Activated CD4-positive, CD25-positive, alpha-beta regulatory T cell (primary cell): ENCODE measurements at regions not wholly inside any gene's neighbourhood (a gene's known extent, or its start where the extent isn't known, plus 50 kb on each side); places are given as distances from the start of the nearest gene placed in this dataset.
"Not testable (repeated sequence)": the region's sequence is repeated elsewhere in the genome, so short reads cannot be mapped to it uniquely, and the experiment has no call there.

Source experiments
- DNase-seq, 4 experiments: peaks; one replicate each; lab custom pipeline; 2025; lab: John Stamatoyannopoulos, UW

DNA sequence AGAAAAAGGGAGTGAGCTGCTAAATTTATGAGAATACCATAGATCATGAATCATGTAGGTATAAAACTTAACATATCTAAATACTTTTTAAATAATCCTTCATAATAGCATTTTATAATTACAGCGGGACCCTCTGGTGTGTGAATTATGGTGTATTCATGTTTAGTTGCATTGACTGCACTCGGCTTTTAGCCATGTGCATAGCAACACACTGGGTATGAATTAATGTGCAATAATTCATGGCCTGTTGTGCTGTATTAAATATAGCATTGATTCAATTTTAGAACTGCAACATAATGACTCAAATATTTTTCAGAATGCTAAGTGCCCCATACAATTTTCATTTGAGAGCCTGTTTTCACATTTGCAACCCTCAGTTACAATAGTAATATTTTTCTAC lies 249.6 kb upstream of the G2E3 start:
- DNase-seq, result no peak

- no peak for DNase-seq
Observed at GRCh38 chr14:30312214-30312613, 246.7 kb upstream of the G2E3 start.

- no peak for DNase-seq
Observed at GRCh38 chr14:30317729-30318128, 241.2 kb upstream of the G2E3 start.

DNA sequence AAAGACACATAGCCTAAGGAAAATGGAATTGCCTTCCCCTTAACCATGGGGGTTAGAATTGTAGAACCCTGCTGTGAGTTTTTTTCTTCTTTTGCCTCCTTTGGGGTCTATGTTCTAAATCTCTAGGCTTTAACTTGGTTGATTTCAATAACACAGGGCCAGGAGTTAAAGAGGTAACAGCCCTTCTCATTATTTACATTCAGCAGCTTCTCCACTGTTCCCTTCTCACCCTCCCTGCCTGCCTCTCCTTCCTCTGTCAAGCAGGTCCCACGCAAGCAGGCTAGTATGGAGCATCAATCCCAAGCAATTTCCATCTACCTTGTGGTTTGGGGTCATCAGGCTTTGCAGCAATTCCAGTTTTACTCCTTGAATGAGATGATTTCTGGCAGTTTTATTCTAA lies 236.1 kb upstream of the G2E3 start:
- DNase-seq, result no peak

GRCh38 chr14:30330033-30330432 lies 228.9 kb upstream of the G2E3 start:
- DNase-seq, result no peak

GRCh38 chr14:30330445-30330844 lies 228.5 kb upstream of the G2E3 start:
- DNase-seq, result no peak

- no peak for DNase-seq
Observed at GRCh38 chr14:30331030-30331429, 227.9 kb upstream of the G2E3 start.

DNA sequence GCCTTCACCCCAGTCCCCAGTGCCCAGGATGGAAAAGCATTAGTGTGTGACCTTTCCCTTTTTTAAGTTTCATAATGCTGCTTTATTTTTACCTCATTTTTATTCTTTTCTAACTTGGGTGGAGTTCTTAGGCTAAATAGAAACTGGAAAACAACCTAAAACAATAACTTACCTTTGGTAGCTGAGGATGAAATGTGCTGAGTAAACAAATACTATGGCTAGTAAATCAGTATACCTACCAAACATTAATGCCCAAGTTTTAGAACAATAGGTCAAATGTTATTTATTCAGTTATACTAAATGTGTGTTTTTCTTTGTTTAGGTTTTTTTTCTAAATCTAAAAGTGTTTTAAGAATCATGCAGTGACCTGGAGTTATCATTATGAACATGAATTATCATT lies 226.6 kb upstream of the G2E3 start:
- no peak for DNase-seq

DNA sequence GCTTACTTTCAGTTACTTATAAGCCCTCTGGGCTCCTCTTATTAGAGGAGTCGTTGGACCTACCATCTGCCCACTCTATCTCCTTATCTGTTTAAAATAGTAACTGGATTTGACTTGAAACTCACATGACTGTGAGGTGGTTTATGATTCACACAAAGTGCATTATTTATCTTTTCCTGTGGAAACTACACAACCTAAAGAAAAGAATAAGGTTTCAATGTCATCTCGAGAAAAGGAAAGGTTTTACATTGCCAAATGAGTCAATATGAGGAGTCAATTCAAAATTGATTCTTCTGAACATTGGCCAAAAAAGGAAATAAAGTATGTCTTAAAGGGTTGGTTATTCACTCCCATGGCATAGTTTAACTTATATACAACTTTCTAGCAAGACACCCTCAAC lies 225.0 kb upstream of the G2E3 start:
- no peak for DNase-seq

DNA sequence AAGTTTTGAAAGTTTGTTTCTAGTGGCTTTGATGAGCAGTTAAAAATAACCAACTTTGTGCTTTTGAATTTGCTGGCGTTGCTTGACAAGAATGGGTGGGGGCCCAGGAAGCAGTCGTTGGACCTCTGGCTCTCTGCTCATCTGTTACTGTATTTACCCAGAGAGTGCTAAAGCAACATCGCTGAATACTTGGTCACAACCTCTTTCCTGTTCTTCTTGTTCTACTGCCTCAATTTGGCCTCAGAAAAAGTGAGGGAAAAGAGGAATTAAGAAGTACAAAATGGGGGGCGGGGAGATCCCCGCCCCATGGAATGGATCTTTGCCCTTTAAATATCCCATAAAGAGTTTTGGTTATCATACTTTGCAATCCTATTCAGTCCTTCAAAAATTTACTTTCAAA lies 221.5 kb upstream of the G2E3 start:
- DNase-seq, result no peak

GRCh38 chr14:30339311-30339901 lies 219.6 kb upstream of the G2E3 start:
- DNase-seq, result no peak

GRCh38 chr14:30340495-30340894 lies 218.5 kb upstream of the G2E3 start:
- no peak for DNase-seq

DNA sequence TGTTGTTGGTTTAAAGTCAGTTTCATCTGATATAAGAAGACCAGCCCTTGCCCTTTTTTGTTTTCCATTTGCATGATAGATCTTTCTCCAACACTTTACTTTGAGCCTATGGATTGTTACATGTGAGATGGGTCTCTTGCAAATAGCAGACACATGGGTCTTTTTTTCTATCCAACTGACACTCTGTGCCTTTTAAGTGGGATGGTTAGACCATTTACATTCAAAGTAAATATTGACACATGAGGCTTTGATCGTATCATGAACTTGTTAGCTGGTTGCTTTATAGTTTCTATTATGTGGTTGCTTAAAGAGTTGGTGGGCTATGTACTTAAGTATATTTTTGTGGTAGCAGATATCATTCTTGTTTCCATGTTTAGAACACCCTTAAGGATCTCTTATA lies 213.4 kb upstream of the G2E3 start:
- no peak for DNase-seq

- no peak for DNase-seq
Observed at GRCh38 chr14:30348445-30348844, 210.5 kb upstream of the G2E3 start.

DNA sequence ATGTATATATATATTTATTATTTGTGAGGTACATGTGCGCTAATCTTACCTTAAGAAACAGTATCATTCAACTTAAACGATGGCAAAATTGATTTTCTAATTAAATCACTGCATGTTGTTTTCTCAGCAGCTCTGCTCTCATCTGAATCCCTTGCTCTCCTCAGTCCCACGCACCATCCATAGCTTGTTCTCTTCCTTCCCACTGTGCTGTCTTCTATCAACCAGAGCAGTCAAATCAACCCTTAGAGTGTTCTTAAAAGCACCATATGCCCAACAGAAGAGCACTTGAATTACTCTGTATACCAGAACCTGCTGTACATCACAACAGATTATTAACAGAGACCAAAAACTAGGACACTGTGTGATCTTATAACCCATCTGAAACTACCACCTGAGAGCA lies 209.4 kb upstream of the G2E3 start:
- DNase-seq, result no peak

DNA sequence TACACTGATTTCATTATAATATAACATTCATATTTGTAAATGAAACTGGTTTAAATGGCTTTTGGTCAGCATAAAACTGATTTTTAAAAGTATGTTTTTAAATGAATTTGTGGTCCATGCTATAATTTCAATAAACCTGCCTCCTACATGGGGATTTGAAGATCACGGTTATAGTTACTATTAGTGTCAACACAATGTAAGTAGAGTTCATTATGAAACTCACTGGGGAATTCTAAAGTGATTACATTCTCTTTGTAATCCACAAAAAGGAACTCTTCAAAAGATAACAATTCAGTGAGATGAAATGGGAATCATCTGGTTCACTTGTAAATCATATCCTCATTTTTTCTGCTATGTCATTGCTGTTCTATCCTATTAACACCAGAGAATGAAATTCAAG lies 204.5 kb upstream of the G2E3 start:
- DNase-seq, result no peak

- no peak for DNase-seq
Observed at GRCh38 chr14:30355431-30355913, 203.5 kb upstream of the G2E3 start.

DNA sequence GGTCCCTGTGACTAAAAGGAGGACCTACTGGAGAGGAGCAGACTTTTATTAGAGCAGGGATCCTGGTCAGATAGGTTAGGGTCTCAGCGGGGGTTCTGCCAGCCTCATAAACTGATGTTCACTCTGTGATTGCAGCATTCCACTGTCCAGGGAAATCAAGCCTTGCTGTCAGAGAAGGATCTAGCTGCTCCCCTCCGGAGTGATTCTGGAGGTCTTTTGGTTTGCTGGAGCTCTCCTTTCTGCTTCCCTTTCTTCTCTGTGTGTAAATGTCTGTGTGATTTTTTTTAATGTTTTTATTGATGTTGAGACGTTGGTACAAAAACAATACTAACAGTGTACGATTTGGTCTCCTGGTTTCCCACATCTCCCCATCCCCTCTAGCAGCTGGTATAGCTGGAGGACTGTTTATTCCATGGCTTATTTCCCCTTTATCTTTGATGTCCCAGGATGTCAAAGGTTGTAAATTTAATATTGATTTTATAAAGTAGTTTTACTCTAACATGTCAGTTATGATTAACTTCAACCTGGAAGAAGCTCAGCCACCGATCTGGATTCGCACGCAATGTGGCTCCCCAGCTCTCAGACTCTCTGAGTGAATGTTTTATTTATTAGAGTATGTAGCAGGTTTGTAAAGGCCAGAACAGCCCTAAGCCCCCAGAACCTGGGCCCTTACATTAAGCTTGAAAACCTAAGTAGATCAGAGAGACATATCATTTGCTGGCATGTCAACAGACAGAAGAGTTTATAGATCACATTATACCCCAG lies 202.3 kb upstream of the G2E3 start:
- no peak for DNase-seq

DNA sequence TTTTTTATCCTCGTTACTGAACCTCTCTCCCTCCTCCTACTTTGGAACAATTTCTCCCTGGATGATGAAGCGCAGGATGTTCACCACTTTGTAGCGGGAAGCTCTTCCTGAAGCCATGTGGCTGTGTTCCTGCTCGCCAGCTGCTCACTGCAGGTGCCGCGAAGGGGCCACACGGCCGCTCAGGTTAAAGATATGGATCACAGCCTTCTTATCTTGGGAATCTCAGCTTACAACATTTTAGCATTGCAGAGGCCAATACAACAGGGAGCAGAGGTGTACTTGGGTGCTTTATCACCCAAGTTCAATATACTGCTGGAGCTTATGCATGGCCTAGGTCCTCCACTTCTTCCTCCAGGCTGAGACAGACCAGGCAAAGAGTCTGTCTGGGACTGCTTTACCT lies 201.2 kb upstream of the G2E3 start:
- DNase-seq, result no peak

- DNase-seq, result no peak
Observed at GRCh38 chr14:30362369-30363218, 196.4 kb upstream of the G2E3 start.

DNA sequence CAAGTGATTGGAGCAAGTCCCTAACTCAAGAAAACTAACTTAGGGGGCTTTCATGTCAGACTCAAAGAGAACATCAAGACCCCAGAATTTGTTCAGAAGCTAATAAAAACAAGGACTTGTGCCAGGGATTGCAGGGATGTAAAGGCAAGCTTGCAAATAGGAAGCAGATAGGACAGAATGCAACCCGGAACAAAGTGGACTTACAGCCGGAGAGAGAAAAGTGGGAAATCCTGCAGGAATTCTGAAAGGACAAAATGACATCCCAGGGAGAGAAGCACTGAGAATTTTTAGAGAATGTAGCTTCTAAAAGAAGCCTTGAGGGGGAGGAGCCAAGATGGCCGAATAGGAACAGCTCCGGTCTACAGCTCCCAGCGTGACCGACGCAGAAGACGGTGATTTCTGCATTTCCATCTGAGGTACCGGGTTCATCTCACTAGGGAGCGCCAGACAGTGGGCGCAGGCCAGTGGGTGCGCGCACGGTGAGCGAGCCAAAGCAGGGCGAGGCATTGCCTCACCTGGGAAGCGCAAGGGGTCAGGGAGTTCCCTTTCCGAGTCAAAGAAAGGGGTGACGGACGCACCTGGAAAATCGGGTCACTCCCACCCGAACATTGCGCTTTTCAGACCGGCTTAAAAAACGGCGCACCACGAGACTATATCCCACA lies 195.6 kb upstream of the G2E3 start:
- DNase-seq, result not testable (repeated sequence)

DNA sequence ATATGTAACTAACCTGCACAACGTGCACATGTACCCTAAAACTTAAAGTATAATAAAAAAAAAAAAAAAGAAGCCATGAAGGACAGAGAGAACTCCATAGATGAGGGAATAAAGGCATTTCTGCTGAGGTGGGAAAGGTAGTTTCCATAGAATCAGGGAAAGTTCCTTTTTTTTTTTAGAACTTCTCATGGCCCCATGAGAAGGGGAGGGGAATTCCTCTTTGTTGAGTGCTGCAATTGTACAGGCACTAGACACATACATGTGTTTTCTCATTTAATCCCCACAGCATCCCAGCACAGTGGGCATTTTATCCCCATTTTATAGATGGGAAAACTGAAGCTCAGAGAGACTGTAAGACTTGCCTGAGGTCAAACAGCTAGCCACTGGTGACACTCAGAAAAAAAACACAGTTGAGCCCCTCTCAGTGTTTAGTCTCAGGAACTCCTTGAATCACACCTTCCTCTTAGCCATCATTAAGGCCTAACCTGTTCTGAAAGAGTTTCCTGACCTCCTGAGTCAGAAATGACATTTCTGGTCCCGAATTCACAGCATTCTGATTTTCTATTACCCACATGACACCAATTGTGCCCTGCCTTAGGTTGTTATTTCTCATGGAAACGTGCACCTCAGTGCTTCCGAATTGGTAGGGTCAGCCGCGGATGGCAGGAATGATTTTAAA lies 189.3 kb upstream of the G2E3 start:
- DNase-seq, result no peak
